Neural progenitor cell (in vitro differentiated cells): ENCODE measurements at regions not wholly inside any gene's neighbourhood (a gene's known extent, or its start where the extent isn't known, plus 50 kb on each side); places are given as distances from the start of the nearest gene placed in this dataset.

Source experiments
- CTCF ChIP-seq: fragments of 200-600 bp; sonication (generic); IDR thresholded peaks from 2 replicates; pipeline ENCODE4 v1.5.1; 2017; ENCODE audit warnings: antibody characterized with exemption, mild to moderate bottlenecking
- EZH2phosphoT487 ChIP-seq: fragments of 200-600 bp; sonication (generic); IDR thresholded peaks from 2 replicates; pipeline ENCODE4 v1.6.1; 2017; ENCODE audit warnings: antibody characterized with exemption

- TF ChIP-seq CTCF (no peak), EZH2phosphoT487 (no peak)
These were observed 197.4 kb downstream of the SETD4 start for GRCh38 chr21:35862969-35863368.
